ENCODE measurements at regions not wholly inside any gene's neighbourhood (a gene's known extent, or its start where the extent isn't known, plus 50 kb on each side); places are given as distances from the start of the nearest gene placed in this dataset.

DNA sequence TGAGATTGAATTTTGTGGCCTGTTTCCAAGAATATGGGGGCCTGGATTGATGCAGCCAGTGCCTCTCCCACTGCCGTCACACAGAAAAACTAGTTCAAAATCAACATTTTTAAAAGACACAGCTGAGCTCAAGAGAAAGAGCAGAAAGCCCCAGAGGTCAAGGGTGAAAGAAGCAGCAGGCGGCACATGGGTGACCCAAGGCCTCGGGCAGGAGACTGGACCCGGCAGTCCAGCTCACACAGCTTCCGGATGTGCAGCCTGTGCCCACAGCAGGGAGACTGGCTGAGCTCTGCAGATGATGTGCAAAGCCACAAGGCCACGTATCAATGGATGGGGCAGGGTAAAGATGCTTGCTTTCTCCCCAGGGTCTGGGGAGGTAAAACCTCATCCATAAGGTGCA, 50.4 kb upstream of the RNF32 start:
- no peak for DNase-seq (ENCODE audit: low read depth)
- H3K4me3 ChIP-seq (ENCODE audit: low read depth, low read length): no peak overlapping the region
- in situ Hi-C loops (cut with HindIII; ENCODE audit: low sequenced_read_pairs): no loop called here
- TF ChIP-seq, protein P1, sequence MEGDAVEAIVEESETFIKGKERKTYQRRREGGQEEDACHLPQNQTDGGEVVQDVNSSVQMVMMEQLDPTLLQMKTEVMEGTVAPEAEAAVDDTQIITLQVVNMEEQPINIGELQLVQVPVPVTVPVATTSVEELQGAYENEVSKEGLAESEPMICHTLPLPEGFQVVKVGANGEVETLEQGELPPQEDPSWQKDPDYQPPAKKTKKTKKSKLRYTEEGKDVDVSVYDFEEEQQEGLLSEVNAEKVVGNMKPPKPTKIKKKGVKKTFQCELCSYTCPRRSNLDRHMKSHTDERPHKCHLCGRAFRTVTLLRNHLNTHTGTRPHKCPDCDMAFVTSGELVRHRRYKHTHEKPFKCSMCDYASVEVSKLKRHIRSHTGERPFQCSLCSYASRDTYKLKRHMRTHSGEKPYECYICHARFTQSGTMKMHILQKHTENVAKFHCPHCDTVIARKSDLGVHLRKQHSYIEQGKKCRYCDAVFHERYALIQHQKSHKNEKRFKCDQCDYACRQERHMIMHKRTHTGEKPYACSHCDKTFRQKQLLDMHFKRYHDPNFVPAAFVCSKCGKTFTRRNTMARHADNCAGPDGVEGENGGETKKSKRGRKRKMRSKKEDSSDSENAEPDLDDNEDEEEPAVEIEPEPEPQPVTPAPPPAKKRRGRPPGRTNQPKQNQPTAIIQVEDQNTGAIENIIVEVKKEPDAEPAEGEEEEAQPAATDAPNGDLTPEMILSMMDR (IDR thresholded peaks at IDR 0.05; ENCODE audit: low read depth, low read length, missing control alignments): no peak

DNA sequence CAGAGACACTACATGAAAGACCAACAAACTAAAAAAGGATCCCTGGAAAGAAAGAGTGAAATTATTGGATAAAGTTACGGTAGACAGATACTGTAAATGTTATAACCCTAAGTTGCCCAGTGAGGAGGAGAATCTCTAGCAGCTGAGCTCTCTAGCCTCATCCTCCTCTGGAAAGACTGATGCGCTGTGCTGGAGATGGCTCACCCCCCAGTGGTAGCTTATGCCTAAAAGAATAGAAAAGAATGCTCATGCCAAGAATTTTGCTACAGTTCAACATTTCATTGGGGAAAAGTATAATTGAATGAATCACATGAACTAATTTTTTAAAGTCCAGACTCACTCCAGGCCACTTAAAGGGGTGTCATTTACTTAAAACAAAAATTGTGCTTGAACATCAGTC, 50.8 kb upstream of the RNF32 start:
- in situ Hi-C loops (cut with HindIII; ENCODE audit: low sequenced_read_pairs): no loop called here
- no peak overlapping the region for H3K4me3 ChIP-seq (ENCODE audit: low read depth, low read length)
- TF ChIP-seq, protein P1 (IDR thresholded peaks at IDR 0.05; ENCODE audit: low read depth, low read length, missing control alignments): no peak
- DNase-seq (ENCODE audit: low read depth): no peak

DNA sequence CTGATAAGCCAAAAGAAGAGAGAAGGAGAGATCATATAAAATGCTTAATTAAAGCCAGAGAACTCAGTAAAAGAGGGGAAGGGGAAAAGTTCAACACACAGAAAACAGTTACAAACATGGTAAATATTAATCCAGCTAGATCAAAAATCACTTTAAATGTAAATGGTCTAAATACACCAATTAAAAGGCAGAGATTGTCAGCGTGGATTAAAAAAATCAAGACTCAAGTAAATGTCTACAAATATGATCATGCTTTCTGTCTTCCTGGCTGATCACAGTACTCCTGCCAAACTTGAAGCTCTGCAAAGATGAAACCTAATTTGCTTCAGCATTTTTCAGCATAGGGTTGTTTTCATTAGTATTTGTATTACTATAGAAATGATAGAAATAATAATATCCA, 54.6 kb upstream of the RNF32 start:
- in situ Hi-C loops (cut with HindIII; ENCODE audit: low sequenced_read_pairs): no loop called here
- TF ChIP-seq, protein P1 (IDR thresholded peaks at IDR 0.05; ENCODE audit: low read depth, low read length, missing control alignments): no peak

DNA sequence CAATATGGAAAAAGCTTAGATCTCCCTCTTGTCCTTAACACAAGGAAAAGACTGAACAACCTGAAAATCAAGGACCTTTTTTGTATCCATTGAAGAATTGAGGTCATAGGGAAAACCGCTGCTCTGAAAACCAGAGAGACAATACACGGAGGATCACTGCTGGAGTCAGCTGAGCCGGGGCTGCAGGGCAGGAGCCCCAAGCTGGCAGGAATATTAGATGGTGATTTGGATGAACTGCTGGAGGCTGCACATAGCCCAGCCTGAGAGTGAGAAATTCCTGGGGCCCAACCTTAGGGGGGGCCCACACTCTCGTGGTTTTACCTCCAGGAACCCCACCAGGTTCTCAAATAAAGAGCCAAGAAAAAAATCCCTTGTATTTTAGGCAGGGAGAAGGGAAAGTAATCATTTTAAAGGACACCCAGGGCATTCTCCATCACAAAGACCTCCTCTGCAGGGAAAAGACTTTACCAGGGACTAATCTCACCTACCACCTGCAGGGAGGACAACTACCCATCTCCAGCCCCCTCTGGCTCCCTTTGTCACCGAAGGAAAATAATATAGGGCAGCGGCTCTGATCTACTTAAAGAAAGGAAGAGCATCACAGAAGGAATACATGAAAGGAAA, 55.4 kb upstream of the RNF32 start:
- no peak overlapping the region for H3K4me3 ChIP-seq (ENCODE audit: low read depth, low read length)
- TF ChIP-seq, protein P1 (IDR thresholded peaks at IDR 0.05; ENCODE audit: low read depth, low read length, missing control alignments): no peak
- in situ Hi-C loops (cut with HindIII; ENCODE audit: low sequenced_read_pairs): no loop called here
- no peak for DNase-seq (ENCODE audit: low read depth)

More for the DNA sequence above, 54.6 kb upstream of the RNF32 start:
- no peak overlapping the region for H3K4me3 ChIP-seq (ENCODE audit: low read depth, low read length)
- DNase-seq (ENCODE audit: low read depth): no peak

DNA sequence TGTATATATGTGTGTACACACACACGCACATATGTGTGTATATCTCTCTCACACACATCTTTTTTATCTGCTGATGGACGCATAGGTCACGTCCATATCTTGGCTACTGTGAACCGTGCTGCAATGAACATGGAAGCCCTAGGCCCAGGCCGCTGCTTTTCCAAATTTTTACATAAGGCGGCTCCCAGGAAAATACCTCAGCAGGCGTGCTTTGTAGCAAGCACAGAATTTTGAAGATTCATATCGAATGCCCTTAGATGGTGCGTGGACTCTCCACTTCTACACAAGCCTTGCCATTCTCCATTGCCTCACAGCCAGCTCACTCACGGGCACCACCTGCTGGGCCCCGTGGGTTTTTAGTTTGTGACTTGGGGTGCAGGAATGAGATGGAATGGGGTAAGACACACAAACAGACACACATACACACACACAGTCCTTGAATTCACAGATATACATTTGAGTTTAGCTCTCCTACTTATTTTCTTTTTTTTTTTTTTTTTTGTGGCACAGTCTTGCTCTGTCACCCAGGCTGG, 57.9 kb upstream of the RNF32 start:
- in situ Hi-C loops (cut with HindIII; ENCODE audit: low sequenced_read_pairs): no loop called here
- TF ChIP-seq, protein P1 (IDR thresholded peaks at IDR 0.05; ENCODE audit: low read depth, low read length, missing control alignments): no peak
- H3K4me3 ChIP-seq (ENCODE audit: low read depth, low read length): no peak overlapping the region
- no peak for DNase-seq (ENCODE audit: low read depth)

DNA sequence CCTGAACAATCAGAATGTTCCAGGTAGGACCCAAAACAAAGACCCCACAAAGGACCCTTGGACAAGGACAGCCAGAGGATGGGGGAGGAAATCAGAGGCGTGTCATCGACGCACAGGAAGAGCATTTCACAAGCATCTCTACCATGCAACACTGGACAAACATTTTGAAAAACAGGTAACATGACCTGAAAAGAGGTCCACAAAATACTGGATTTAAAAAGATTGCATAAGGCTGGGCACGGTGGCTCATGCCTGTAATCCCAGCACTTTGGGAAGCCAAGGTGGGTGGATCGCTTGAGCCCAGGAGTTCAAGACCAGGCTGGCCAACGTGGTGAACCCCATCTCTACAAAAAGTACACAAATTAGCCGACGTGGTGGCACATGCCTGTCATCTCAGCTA, 60.5 kb upstream of the RNF32 start:
- no peak for DNase-seq (ENCODE audit: low read depth)
- H3K4me3 ChIP-seq (ENCODE audit: low read depth, low read length): no peak overlapping the region
- in situ Hi-C loops (cut with HindIII; ENCODE audit: low sequenced_read_pairs): no loop called here
- TF ChIP-seq, protein P1 (IDR thresholded peaks at IDR 0.05; ENCODE audit: low read depth, low read length, missing control alignments): no peak

All from astrocyte of the cerebellum (primary cell).